Ureter (tissue), 1 donor: ENCODE measurements at regions not wholly inside any gene's neighbourhood (a gene's known extent, or its start where the extent isn't known, plus 50 kb on each side); places are given as distances from the start of the nearest gene placed in this dataset.
"Not testable (repeated sequence)": the region's sequence is repeated elsewhere in the genome, so short reads cannot be mapped to it uniquely, and the experiment has no call there.

Experiments
- DNase-seq: peaks from one replicate; pipeline ENCODE4 v3.0.0-alpha.2; 2020; ENCODE audit warnings: low spot score
- donor health status: DM: yes; HTN: yes; CAD: no.

DNA sequence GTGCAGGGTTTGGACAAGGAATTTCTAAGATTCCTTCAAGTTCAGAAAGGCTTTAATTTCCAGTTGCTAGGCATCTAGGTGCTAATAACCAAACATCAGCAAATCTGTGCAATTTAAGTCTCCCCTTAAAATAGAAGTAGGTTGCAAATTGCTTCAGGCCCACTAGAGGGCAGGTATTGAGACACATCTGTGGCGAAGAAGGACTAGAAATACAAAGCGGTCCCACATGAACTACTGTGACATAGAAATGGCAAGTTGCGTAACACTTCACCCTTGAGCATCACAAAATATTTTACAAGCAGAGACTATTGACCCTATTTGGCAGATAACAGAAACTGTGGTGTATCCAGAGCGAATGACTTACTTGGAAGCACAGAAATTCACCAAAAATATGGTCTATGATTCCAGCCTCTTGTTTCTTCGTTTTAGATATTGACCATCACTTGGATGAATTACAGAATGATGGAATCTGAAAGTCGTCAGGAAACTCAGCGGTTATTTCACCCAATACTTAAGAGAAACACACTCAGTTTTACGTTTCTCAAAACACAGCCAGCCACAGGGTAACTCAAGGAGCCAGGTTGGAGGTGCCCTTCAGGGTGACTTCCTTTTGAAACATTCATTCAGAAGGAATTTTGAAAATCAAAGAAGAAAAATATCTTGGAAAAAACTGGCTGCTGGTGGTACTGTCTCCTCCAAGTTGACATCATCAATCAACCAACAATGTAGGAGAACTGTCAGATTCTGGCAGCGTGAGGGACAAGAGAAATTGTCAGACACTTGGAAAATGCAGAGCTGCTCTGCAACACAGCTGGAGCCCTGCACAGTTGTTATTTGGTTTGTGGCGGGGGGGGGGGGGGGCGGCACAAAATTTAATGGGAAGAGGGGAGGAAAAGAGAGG lies 256.3 kb upstream of the MINDY3 start:
- no peak for DNase-seq

- no peak for DNase-seq
Measured at GRCh38 chr10:16117305-16117695, 257.0 kb upstream of the MINDY3 start.

GRCh38 chr10:16119445-16119844 lies 259.1 kb upstream of the MINDY3 start:
- no peak for DNase-seq

DNA sequence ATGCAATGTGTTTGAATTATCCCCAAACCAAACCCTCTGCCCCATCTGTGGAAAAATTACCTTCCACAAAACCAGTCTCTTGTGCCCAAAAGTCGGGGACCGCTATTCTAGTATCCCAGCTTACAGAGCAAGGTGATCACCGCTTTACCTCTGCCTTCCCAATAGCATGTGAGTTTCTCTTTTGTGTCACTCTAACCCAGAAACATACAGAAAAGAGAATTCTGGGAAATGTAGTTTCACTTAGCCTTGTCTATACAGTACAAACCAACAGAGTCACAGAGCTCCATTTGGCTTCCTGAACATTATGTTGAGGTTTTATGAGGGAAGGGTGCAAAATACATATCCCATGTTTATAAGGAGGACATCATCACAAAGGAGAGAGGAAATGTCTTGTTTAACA lies 260.3 kb upstream of the MINDY3 start:
- DNase-seq: no peak

GRCh38 chr10:16141499-16141898 lies 281.2 kb upstream of the MINDY3 start:
- no peak for DNase-seq

GRCh38 chr10:16146993-16147392 lies 286.7 kb upstream of the MINDY3 start:
- DNase-seq: no peak

GRCh38 chr10:16155834-16156233 lies 281.0 kb upstream of the PTER start:
- DNase-seq: no peak

GRCh38 chr10:16156681-16157080 lies 280.1 kb upstream of the PTER start:
- DNase-seq: no peak

GRCh38 chr10:16165067-16165466 lies 271.7 kb upstream of the PTER start:
- not testable (repeated sequence) for DNase-seq

- DNase-seq: no peak
Measured at GRCh38 chr10:16182144-16182543, 254.7 kb upstream of the PTER start.

GRCh38 chr10:16182688-16183087 lies 254.1 kb upstream of the PTER start:
- DNase-seq: no peak

- no peak for DNase-seq
Measured at GRCh38 chr10:16184096-16184597, 252.7 kb upstream of the PTER start.

DNA sequence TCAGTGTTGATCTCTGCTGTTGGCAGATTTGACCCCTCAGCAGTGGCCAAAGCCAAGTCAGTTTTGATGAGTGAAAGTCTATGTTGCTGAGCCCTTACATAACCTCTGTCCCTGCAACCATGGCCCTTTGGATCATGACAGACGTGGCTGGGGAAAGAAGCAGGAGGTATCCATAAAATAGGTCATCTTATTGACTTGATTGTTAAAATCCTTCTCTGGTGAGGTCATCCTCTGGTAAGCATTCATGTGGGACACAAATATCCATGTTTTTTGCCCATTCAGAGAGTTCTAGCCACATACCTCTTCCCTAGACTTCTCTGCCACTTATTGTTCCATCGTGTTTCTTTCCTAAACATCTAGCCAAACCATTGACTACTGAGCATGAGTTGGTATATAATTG lies 251.9 kb upstream of the PTER start:
- no peak for DNase-seq

DNA sequence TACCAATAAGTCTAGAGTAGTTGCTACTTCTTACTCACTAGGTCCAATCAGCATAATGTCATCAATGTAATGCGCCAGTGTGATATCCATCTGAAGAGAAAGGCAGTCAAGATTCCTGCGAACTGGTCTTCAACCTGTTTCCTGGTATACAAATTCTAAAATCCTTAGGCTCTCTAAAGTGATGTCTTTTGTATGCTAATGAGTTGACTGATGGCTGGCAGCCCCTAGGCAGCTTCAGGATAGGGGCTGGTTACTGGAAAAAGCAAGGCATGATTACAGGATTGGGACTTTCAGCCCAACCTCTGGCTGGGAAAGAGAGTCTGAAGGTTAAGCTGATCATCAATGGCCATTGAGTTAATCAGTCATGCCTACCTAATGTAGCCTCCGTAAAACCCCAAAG lies 250.2 kb upstream of the PTER start:
- no peak for DNase-seq

GRCh38 chr10:16187161-16187560 lies 249.6 kb upstream of the PTER start:
- DNase-seq: no peak

- no peak for DNase-seq
Measured at GRCh38 chr10:16192337-16192736, 244.5 kb upstream of the PTER start.

DNA sequence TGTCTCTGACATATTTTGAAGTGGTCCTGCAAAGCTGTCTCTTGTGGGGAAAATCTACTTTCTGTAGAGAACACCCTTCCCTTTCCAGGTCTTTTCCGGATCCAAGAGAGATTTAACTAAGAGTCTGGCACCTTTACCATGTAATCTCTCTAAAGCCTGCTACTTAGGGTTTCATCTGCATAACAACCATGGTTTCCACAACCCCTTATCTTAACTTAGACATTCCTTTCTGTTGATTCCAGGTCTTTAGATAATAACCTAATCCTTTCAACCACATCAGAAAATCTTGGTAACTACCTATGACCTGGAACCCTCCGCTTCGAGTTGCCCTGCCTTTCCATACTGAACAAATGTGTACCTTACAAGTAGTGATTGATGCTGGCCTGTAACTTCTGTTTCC lies 243.6 kb upstream of the PTER start:
- no peak for DNase-seq

DNA sequence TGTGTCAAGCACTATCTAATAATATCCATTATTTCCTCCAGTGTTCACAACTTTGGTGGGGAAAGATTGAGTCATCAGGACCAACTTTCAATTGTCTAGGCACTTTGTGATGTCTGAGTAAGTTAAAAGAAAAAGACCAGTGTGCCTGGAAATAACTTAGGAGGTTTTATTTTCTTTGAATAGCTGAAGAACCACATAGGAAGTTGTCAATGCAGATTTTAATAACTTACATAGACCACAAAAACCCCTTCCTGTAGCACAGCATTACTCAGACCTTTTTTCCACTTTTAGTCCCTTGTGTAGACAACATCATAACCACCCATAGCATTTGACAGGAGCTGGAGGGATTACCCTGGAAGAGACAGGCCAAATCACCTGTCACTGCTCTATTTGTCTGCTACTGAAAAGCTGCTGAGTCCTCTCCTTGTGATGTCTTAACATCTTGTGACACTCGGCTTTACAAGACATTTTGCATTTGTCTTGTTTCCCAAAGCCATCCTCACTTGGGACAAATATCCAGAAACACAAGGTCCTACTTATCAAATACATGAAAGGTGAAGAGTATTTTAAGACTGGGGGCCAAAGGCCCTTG lies 241.5 kb upstream of the PTER start:
- DNase-seq: no peak

- DNase-seq: no peak
Measured at GRCh38 chr10:16195894-16196293, 240.9 kb upstream of the PTER start.

DNA sequence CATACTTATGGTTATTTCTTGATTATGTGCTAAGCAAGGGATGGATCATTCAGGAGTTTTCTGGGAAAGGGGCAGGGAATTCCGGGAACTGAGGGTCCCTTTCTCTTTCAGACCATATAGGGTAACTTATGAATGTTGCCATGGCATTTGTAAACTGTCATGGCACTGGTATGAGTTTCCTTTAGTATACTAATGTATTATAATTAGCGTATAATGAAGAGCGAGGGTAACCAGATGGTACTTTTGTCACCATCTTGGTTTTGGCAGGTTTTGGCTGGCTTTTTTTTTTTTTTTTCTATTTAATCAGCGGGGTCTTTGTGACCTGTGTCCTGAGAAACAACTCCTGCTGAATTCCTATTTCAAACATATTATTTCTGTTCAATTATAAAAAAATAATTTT lies 237.6 kb upstream of the PTER start:
- no peak for DNase-seq

DNA sequence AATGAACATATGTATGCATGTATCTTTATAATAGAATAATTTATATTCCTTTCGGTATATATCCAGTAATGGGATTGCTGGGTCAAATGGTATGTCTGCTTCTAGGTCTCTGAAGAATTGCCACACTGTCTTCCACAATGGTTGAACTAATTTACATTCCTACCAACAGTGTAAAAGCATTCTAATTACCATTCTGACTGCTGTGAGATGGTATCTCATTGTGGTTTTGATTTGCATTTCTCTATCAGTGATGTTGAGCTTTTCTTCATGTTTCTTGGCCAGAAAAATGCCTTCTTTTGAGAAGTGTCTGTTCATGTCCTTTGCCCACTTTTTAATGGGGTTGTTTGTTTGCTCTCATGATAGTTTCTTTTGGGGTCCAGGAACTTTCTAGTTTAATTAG lies 213.2 kb upstream of the PTER start:
- not testable (repeated sequence) for DNase-seq

DNA sequence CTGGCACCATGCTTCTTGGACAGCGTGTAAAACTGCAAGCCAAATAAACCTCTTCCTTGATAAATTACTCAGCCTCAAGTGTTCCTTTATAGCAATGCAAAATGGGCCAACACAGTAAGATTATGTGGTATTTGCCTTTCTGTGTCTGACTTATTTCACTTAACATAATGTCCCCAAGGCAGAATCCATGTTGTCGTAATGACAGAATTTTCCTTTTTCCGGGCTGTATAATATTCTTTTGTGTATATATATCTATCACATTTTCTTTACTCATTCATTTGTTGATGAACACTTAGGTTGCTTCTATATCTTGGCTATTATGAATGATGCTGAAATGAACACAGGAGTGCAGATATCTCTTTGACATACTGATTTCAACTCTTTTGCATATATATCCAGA lies 209.1 kb upstream of the PTER start:
- DNase-seq: no peak

DNA sequence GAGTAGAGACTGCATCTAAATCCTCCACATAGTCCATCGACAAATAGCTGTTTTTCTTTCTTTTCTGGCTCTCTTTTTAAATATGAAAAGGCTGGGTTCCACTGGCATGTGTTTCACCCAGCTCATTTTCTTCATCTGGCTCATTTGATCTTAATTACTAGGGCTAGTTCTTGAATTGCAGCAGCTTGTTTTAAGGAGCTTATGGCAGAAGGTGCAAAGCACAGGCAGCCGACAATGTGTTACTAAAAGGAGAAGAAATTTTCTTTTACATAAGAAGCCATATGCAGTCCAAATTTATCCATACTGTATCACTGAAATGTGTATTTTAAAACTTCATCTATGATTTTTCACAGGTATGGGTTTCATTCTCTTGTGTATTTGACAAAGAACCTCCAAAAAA lies 205.6 kb upstream of the PTER start:
- DNase-seq: no peak
